ENCODE measurements at regions not wholly inside any gene's neighbourhood (a gene's known extent, or its start where the extent isn't known, plus 50 kb on each side); places are given as distances from the start of the nearest gene placed in this dataset.
A peak's percentile ranks its signal among the peaks of the same experiment; 100 is the strongest.
"Not testable (repeated sequence)": the region's sequence is repeated elsewhere in the genome, so short reads cannot be mapped to it uniquely, and the experiment has no call there.

GRCh38 chr10:128178302-128178958 is 52.2 kb upstream of the MKI67 start:
- DNase-seq: no peak

- DNase-seq: no peak
Observed at GRCh38 chr10:128180843-128181242, 54.6 kb upstream of the MKI67 start.

GRCh38 chr10:128185627-128186026 is 59.4 kb upstream of the MKI67 start:
- no peak for DNase-seq

GRCh38 chr10:128186959-128187787 is 61.0 kb upstream of the MKI67 start:
- DNase-seq: peak in 2 of 56 donors; percentile 5 to 21

- no peak for DNase-seq
Observed at GRCh38 chr10:128187788-128188185, 61.6 kb upstream of the MKI67 start.

GRCh38 chr10:128189176-128189575 is 63.0 kb upstream of the MKI67 start:
- no peak for DNase-seq

- DNase-seq: no peak
Observed at GRCh38 chr10:128191847-128192246, 65.6 kb upstream of the MKI67 start.

- not testable (repeated sequence) for DNase-seq
Observed at GRCh38 chr10:128201826-128202225, 75.6 kb upstream of the MKI67 start.

- no peak for DNase-seq
Observed at GRCh38 chr10:128203028-128203427, 76.8 kb upstream of the MKI67 start.

- not testable (repeated sequence) for DNase-seq
Observed at GRCh38 chr10:128205591-128205990, 79.4 kb upstream of the MKI67 start.

GRCh38 chr10:128206676-128207075 is 80.5 kb upstream of the MKI67 start:
- DNase-seq: no peak

- no peak for DNase-seq
Observed at GRCh38 chr10:128209862-128210214, 83.6 kb upstream of the MKI67 start.

- peak in 34 of 56 donors; percentile 9 to 69 (median 32) for DNase-seq
Observed at GRCh38 chr10:128210215-128211063, 84.2 kb upstream of the MKI67 start.

GRCh38 chr10:128211064-128211504 is 84.9 kb upstream of the MKI67 start:
- no peak for DNase-seq

GRCh38 chr10:128211953-128212727 is 85.9 kb upstream of the MKI67 start:
- peak in 49 of 56 donors; percentile 4 to 83 (median 48) for DNase-seq

- no peak for DNase-seq
Observed at GRCh38 chr10:128213156-128213555, 86.9 kb upstream of the MKI67 start.

- no peak for DNase-seq
Observed at GRCh38 chr10:128215733-128216132, 89.5 kb upstream of the MKI67 start.

- DNase-seq: no peak
Observed at GRCh38 chr10:128217136-128217535, 90.9 kb upstream of the MKI67 start.

GRCh38 chr10:128218161-128218560 is 91.9 kb upstream of the MKI67 start:
- DNase-seq: no peak

GRCh38 chr10:128219295-128219694 is 93.1 kb upstream of the MKI67 start:
- peak in 1 of 56 donors; percentile 19 for DNase-seq

- DNase-seq: no peak
Observed at GRCh38 chr10:128220021-128220420, 93.8 kb upstream of the MKI67 start.
